Mesendoderm (in vitro differentiated cells): ENCODE measurements at regions not wholly inside any gene's neighbourhood (a gene's known extent, or its start where the extent isn't known, plus 50 kb on each side); places are given as distances from the start of the nearest gene placed in this dataset.
"Not testable (repeated sequence)": the region's sequence is repeated elsewhere in the genome, so short reads cannot be mapped to it uniquely, and the experiment has no call there.

Source experiments
- DNase-seq: peaks from one replicate; pipeline ENCODE4 v3.0.0; 2013
- H2AK5ac ChIP-seq: 2 replicates; pipeline ENCODE4 v1.6.1; 2013; ENCODE audit warnings: low read length, inconsistent platforms
- H2BK120ac ChIP-seq: 2 replicates; pipeline ENCODE4 v1.6.1; 2013; ENCODE audit warnings: low read depth, mild to moderate bottlenecking, low read length, moderate library complexity, mixed read lengths
- H2BK15ac ChIP-seq: replicated peaks from 2 replicates; pipeline ENCODE4 v1.6.1; 2013; ENCODE audit warnings: low read depth, mild to moderate bottlenecking, moderate library complexity
- H2BK5ac ChIP-seq: 2 replicates; pipeline ENCODE4 v1.6.1; 2013; ENCODE audit warnings: low read length, inconsistent platforms
- H3K18ac ChIP-seq: 2 replicates; pipeline ENCODE4 v1.6.1; 2013; ENCODE audit warnings: mild to moderate bottlenecking, low read length, mixed read lengths
- H3K23ac ChIP-seq: one replicate; pipeline ENCODE4 v1.6.1; 2013; ENCODE audit warnings: low read length
- H3K27ac ChIP-seq: 2 replicates; pipeline ENCODE4 v1.5.1; 2013; ENCODE audit warnings: low read depth, mild to moderate bottlenecking, inconsistent platforms, low read length, moderate library complexity
- H3K27me3 ChIP-seq: 2 replicates; pipeline ENCODE4 v1.6.1; 2013; ENCODE audit warnings: low read length, control low read depth, mild to moderate bottlenecking, inconsistent platforms; ENCODE audit not compliant: insufficient read depth, poor library complexity
- H3K36me3 ChIP-seq: 2 replicates; pipeline ENCODE4 v1.6.1; 2013; ENCODE audit warnings: low read length, inconsistent platforms; ENCODE audit not compliant: control insufficient read depth, insufficient read depth
- H3K4ac ChIP-seq: one replicate; pipeline ENCODE4 v1.6.1; 2013; ENCODE audit warnings: low read depth, mild to moderate bottlenecking, low read length, moderate library complexity
- H3K4me1 ChIP-seq: 2 replicates; pipeline ENCODE4 v1.6.1; 2013; ENCODE audit warnings: low read depth, low read length, inconsistent platforms; ENCODE audit not compliant: control insufficient read depth
- H3K4me2 ChIP-seq: 2 replicates; pipeline ENCODE4 v1.6.1; 2013; ENCODE audit warnings: low read length
- H3K4me3 ChIP-seq: 2 replicates; pipeline ENCODE4 v1.5.1; 2013; ENCODE audit warnings: mild to moderate bottlenecking, low read length
- H3K56ac ChIP-seq: one replicate; pipeline ENCODE4 v1.6.1; 2013; ENCODE audit warnings: low read length
- H3K79me1 ChIP-seq: 2 replicates; pipeline ENCODE4 v1.6.1; 2013; ENCODE audit warnings: low read length, inconsistent platforms
- H3K79me2 ChIP-seq: 2 replicates; pipeline ENCODE4 v1.6.1; 2013; ENCODE audit warnings: mild to moderate bottlenecking, low read length; ENCODE audit not compliant: control insufficient read depth, insufficient read depth
- H3K9ac ChIP-seq: 2 replicates; pipeline ENCODE4 v1.6.1; 2013; ENCODE audit warnings: low read length, inconsistent platforms
- H4K5ac ChIP-seq: one replicate; pipeline ENCODE4 v1.6.1; 2013; ENCODE audit warnings: low read length
- H4K8ac ChIP-seq: one replicate; pipeline ENCODE4 v1.6.1; 2013; ENCODE audit warnings: low read depth, mild to moderate bottlenecking, control low read depth, low read length, moderate library complexity
- WGBS: extraction: QIAGEN DNeasy Blood & Tissue Kit; methylation state at CpG from one replicate; pipeline ENCODE4 v1.1.7; 2013; ENCODE audit warnings: low lambda C conversion rate, missing lambda C conversion rate; ENCODE audit not compliant: insufficient coverage; ENCODE audit errors: extremely low coverage; 5-methylcytosine and 5-hydroxymethylcytosine counted together

- Histone ChIP-seq H3K4ac (no peak overlapping the region), H2BK15ac (no peak overlapping the region), H3K79me2 (no peaks in the 10 kb centered on the region), H3K23ac (no peak overlapping the region), H3K27ac (no peak overlapping the region), H3K9ac (no peak overlapping the region), H3K4me1 (no peaks in the 10 kb centered on the region), H4K8ac (no peak overlapping the region), H3K27me3 (no peaks in the 10 kb centered on the region), H3K36me3 (no peaks in the 10 kb centered on the region), H3K18ac (no peak overlapping the region), H3K79me1 (no peaks in the 10 kb centered on the region), H3K56ac (no peak overlapping the region), H4K5ac (no peak overlapping the region), H3K4me2 (no peak overlapping the region), H3K4me3 (no peak overlapping the region), H2BK5ac (no peak overlapping the region), H2BK120ac (no peak overlapping the region), H2AK5ac (no peak overlapping the region)
- no CpG with 5 or more reads among the region's 1 CpG for WGBS
- no peak for DNase-seq
Measured at GRCh38 chr13:86357106-86357505, 557.9 kb upstream of the SLITRK6 start.

GRCh38 chr13:86363749-86364148 is 564.5 kb upstream of the SLITRK6 start:
- not testable (repeated sequence) for DNase-seq, H2AK5ac ChIP-seq, H4K5ac ChIP-seq, H3K79me1 ChIP-seq, H3K18ac ChIP-seq, H3K4ac ChIP-seq, H3K4me1 ChIP-seq, H2BK5ac ChIP-seq, H3K36me3 ChIP-seq, H4K8ac ChIP-seq, H2BK15ac ChIP-seq, H3K9ac ChIP-seq, H3K27ac ChIP-seq, H3K56ac ChIP-seq, H3K4me3 ChIP-seq, H2BK120ac ChIP-seq, H3K23ac ChIP-seq, H3K79me2 ChIP-seq, H3K27me3 ChIP-seq, H3K4me2 ChIP-seq
- WGBS: no CpG with 5 or more reads among the region's 5 CpGs

GRCh38 chr13:86368924-86369323 is 569.7 kb upstream of the SLITRK6 start:
- Histone ChIP-seq H3K9ac (no peak overlapping the region), H3K79me2 (no peaks in the 10 kb centered on the region), H3K36me3 (no peaks in the 10 kb centered on the region), H4K8ac (no peak overlapping the region), H3K23ac (no peak overlapping the region), H4K5ac (no peak overlapping the region), H2BK15ac (no peak overlapping the region), H3K4ac (no peak overlapping the region), H3K79me1 (no peaks in the 10 kb centered on the region), H3K4me1 (peaks cover 2% of the 10 kb centered on the region), H3K27me3 (no peaks in the 10 kb centered on the region), H3K4me3 (no peak overlapping the region), H3K56ac (no peak overlapping the region), H2AK5ac (no peak overlapping the region), H3K4me2 (no peak overlapping the region), H3K27ac (no peak overlapping the region), H2BK120ac (no peak overlapping the region), H2BK5ac (no peak overlapping the region), H3K18ac (no peak overlapping the region)
- WGBS: no CpG with 5 or more reads among the region's 12 CpGs
- no peak for DNase-seq

- H2BK120ac ChIP-seq: no peak overlapping the region
- H3K18ac ChIP-seq: no peak overlapping the region
- H3K4me1 ChIP-seq: no peaks in the 10 kb centered on the region
- H3K23ac ChIP-seq: no peak overlapping the region
- H3K27ac ChIP-seq: no peak overlapping the region
- H3K4me2 ChIP-seq: no peak overlapping the region
- H3K56ac ChIP-seq: no peak overlapping the region
- no peak overlapping the region for H2BK5ac ChIP-seq
- no peaks in the 10 kb centered on the region for H3K79me1 ChIP-seq
- no peaks in the 10 kb centered on the region for H3K27me3 ChIP-seq
- no peak overlapping the region for H4K8ac ChIP-seq
- H3K36me3 ChIP-seq: no peaks in the 10 kb centered on the region
- no peak for DNase-seq
- H3K9ac ChIP-seq: no peak overlapping the region
- no peak overlapping the region for H4K5ac ChIP-seq
- H2AK5ac ChIP-seq: no peak overlapping the region
- H3K4me3 ChIP-seq: no peak overlapping the region
- WGBS: no CpG with 5 or more reads among the region's 2 CpGs
- H3K79me2 ChIP-seq: no peaks in the 10 kb centered on the region
- H2BK15ac ChIP-seq: no peak overlapping the region
- H3K4ac ChIP-seq: no peak overlapping the region
Measured at GRCh38 chr13:86377451-86377850, 578.2 kb upstream of the SLITRK6 start.

- Histone ChIP-seq H3K79me2 (no peaks in the 10 kb centered on the region), H2AK5ac (no peak overlapping the region), H3K56ac (no peak overlapping the region), H2BK5ac (no peak overlapping the region), H2BK120ac (no peak overlapping the region), H3K4me3 (no peak overlapping the region), H3K27me3 (no peaks in the 10 kb centered on the region), H3K9ac (no peak overlapping the region), H4K5ac (no peak overlapping the region), H3K4ac (no peak overlapping the region), H3K4me1 (no peaks in the 10 kb centered on the region), H3K79me1 (no peaks in the 10 kb centered on the region), H3K4me2 (no peak overlapping the region), H3K36me3 (no peaks in the 10 kb centered on the region), H4K8ac (no peak overlapping the region), H2BK15ac (no peak overlapping the region), H3K27ac (no peak overlapping the region), H3K23ac (no peak overlapping the region), H3K18ac (no peak overlapping the region)
- no CpG with 5 or more reads among the region's 2 CpGs for WGBS
- no peak for DNase-seq
Measured at GRCh38 chr13:86378628-86379027, 579.4 kb upstream of the SLITRK6 start.

GRCh38 chr13:86383151-86383550 is 583.9 kb upstream of the SLITRK6 start:
- H3K36me3 ChIP-seq: no peaks in the 10 kb centered on the region
- H3K4me1 ChIP-seq: no peaks in the 10 kb centered on the region
- H2BK120ac ChIP-seq: no peak overlapping the region
- WGBS: no CpG with 5 or more reads among the region's 4 CpGs
- no peak overlapping the region for H3K27ac ChIP-seq
- no peak overlapping the region for H3K4me3 ChIP-seq
- no peak overlapping the region for H4K8ac ChIP-seq
- H3K79me2 ChIP-seq: no peaks in the 10 kb centered on the region
- no peak for DNase-seq
- H3K4me2 ChIP-seq: no peak overlapping the region
- no peak overlapping the region for H3K56ac ChIP-seq
- no peaks in the 10 kb centered on the region for H3K79me1 ChIP-seq
- H3K23ac ChIP-seq: no peak overlapping the region
- no peaks in the 10 kb centered on the region for H3K27me3 ChIP-seq
- no peak overlapping the region for H3K4ac ChIP-seq
- H2BK15ac ChIP-seq: no peak overlapping the region
- no peak overlapping the region for H4K5ac ChIP-seq
- H3K9ac ChIP-seq: no peak overlapping the region
- H3K18ac ChIP-seq: no peak overlapping the region
- no peak overlapping the region for H2BK5ac ChIP-seq
- no peak overlapping the region for H2AK5ac ChIP-seq
